Hepatocyte (in vitro differentiated cells): ENCODE measurements at regions not wholly inside any gene's neighbourhood (a gene's known extent, or its start where the extent isn't known, plus 50 kb on each side); places are given as distances from the start of the nearest gene placed in this dataset.

ENCODE experiments used
- DNase-seq: peaks from one replicate; pipeline ENCODE4 v3.0.0-alpha.2; 2016; ENCODE audit warnings: low spot score
- H2AFZ ChIP-seq: fragments of 200-600 bp; sonication (generic); 2 replicates; pipeline ENCODE4 v1.6.0; 2016; ENCODE audit warnings: antibody characterized with exemption, mild to moderate bottlenecking
- H3K27ac ChIP-seq: fragments of 200-600 bp; sonication (generic); 2 replicates; pipeline ENCODE4 v1.5.1; 2016; ENCODE audit warnings: mild to moderate bottlenecking
- H3K27me3 ChIP-seq: fragments of 200-600 bp; sonication (generic); 2 replicates; pipeline ENCODE4 v1.6.1; 2016
- H3K36me3 ChIP-seq: fragments of 200-600 bp; sonication (generic); replicated peaks from 2 replicates; pipeline ENCODE4 v1.5.1; 2016; ENCODE audit warnings: low read depth; ENCODE audit not compliant: insufficient read depth
- H3K4me1 ChIP-seq: fragments of 200-600 bp; sonication (generic); 2 replicates; pipeline ENCODE4 v1.5.1; 2016; ENCODE audit warnings: mild to moderate bottlenecking, moderate library complexity; ENCODE audit not compliant: insufficient read depth
- H3K4me2 ChIP-seq: fragments of 200-600 bp; sonication (generic); 2 replicates; pipeline ENCODE4 v1.6.0; 2016
- H3K4me3 ChIP-seq: fragments of 200-600 bp; sonication (generic); 2 replicates; pipeline ENCODE4 v1.5.1; 2016; ENCODE audit warnings: mild to moderate bottlenecking
- H3K79me2 ChIP-seq: fragments of 200-600 bp; sonication (generic); 2 replicates; pipeline ENCODE4 v1.6.0; 2017; ENCODE audit warnings: mild to moderate bottlenecking
- H3K9me2 ChIP-seq: fragments of 200-600 bp; sonication (generic); replicated peaks from 2 replicates; pipeline ENCODE4 v1.6.0; 2017; ENCODE audit warnings: mild to moderate bottlenecking; ENCODE audit not compliant: insufficient read depth
- H3K9me3 ChIP-seq: fragments of 200-600 bp; sonication (generic); 2 replicates; pipeline ENCODE4 v1.5.1; 2016; ENCODE audit warnings: low read depth, mild to moderate bottlenecking
- H4K20me1 ChIP-seq: fragments of 200-600 bp; sonication (generic); 2 replicates; pipeline ENCODE4 v1.6.0; 2016; ENCODE audit warnings: mild to moderate bottlenecking; ENCODE audit not compliant: insufficient read depth, poor library complexity, severe bottlenecking
- CTCF ChIP-seq: fragments of 200-600 bp; sonication (generic); IDR thresholded peaks from 2 replicates; pipeline ENCODE4 v1.5.1; 2016; ENCODE audit warnings: antibody characterized with exemption, mild to moderate bottlenecking; ENCODE audit not compliant: poor library complexity
- EZH2 ChIP-seq: fragments of 200-600 bp; sonication (generic); IDR thresholded peaks from 2 replicates; pipeline ENCODE4 v1.6.1; 2016; ENCODE audit warnings: antibody characterized with exemption, mild to moderate bottlenecking, borderline replicate concordance
- EZH2phosphoT487 ChIP-seq: fragments of 200-600 bp; sonication (generic); IDR thresholded peaks from one replicate; pipeline ENCODE4 v1.6.1; 2018; ENCODE audit warnings: antibody characterized with exemption, mild to moderate bottlenecking, low read depth, moderate library complexity; ENCODE audit not compliant: unreplicated experiment, severe bottlenecking
- WGBS: methylation state at CpG from one replicate; pipeline ENCODE4 v1.1.6; 2016; ENCODE audit warnings: low lambda C conversion rate; ENCODE audit errors: missing lambda C conversion rate; 5-methylcytosine and 5-hydroxymethylcytosine counted together

GRCh38 chr3:88312256-88312655 lies 162.5 kb downstream of the C3orf38 start:
- Histone ChIP-seq H4K20me1 (no peaks in the 10 kb centered on the region), H3K9me2 (no peaks in the 10 kb centered on the region), H3K79me2 (no peaks in the 10 kb centered on the region), H3K4me2 (no peak overlapping the region), H3K4me3 (no peak overlapping the region), H3K9me3 (no peaks in the 10 kb centered on the region), H2AFZ (no peak overlapping the region), H3K27me3 (no peaks in the 10 kb centered on the region), H3K4me1 (no peaks in the 10 kb centered on the region), H3K36me3 (no peaks in the 10 kb centered on the region), H3K27ac (no peak overlapping the region)
- TF ChIP-seq EZH2phosphoT487 (no peak), EZH2 (no peak), CTCF (no peak)
- DNase-seq, result no peak
- 84% methylated on average over 2 of the region's 2 CpGs for WGBS

- no peaks in the 10 kb centered on the region for H3K79me2 ChIP-seq
- 83% methylated on average over 3 of the region's 3 CpGs for WGBS
- no peaks in the 10 kb centered on the region for H3K36me3 ChIP-seq
- no peak for DNase-seq
- H3K27me3 ChIP-seq, result no peaks in the 10 kb centered on the region
- no peaks in the 10 kb centered on the region for H3K9me2 ChIP-seq
- no peaks in the 10 kb centered on the region for H3K9me3 ChIP-seq
- no peak for TF ChIP-seq CTCF
- TF ChIP-seq EZH2, result no peak
- no peak for TF ChIP-seq EZH2phosphoT487
- H3K4me2 ChIP-seq, result no peak overlapping the region
- H3K27ac ChIP-seq, result no peak overlapping the region
- no peaks in the 10 kb centered on the region for H3K4me1 ChIP-seq
- no peaks in the 10 kb centered on the region for H4K20me1 ChIP-seq
- H3K4me3 ChIP-seq, result no peak overlapping the region
- no peak overlapping the region for H2AFZ ChIP-seq
Observed at GRCh38 chr3:88318067-88318466, 168.3 kb downstream of the C3orf38 start.

GRCh38 chr3:88321363-88322050 lies 171.7 kb downstream of the C3orf38 start:
- TF ChIP-seq EZH2 (no peak), CTCF (no peak), EZH2phosphoT487 (no peak)
- H3K79me2 ChIP-seq, result no peaks in the 10 kb centered on the region
- no peaks in the 10 kb centered on the region for H3K9me3 ChIP-seq
- no peaks in the 10 kb centered on the region for H3K9me2 ChIP-seq
- H2AFZ ChIP-seq, result no peak overlapping the region
- H4K20me1 ChIP-seq, result no peaks in the 10 kb centered on the region
- WGBS, result 61% methylated on average over 3 of the region's 3 CpGs
- no peak for DNase-seq
- H3K27me3 ChIP-seq, result no peaks in the 10 kb centered on the region
- no peak overlapping the region for H3K27ac ChIP-seq
- H3K4me1 ChIP-seq, result no peaks in the 10 kb centered on the region
- no peaks in the 10 kb centered on the region for H3K36me3 ChIP-seq
- no peak overlapping the region for H3K4me3 ChIP-seq
- no peak overlapping the region for H3K4me2 ChIP-seq
